Occipital lobe (tissue), 1 donor: ENCODE measurements at regions not wholly inside any gene's neighbourhood (a gene's known extent, or its start where the extent isn't known, plus 50 kb on each side); places are given as distances from the start of the nearest gene placed in this dataset.
"Not testable (repeated sequence)": the region's sequence is repeated elsewhere in the genome, so short reads cannot be mapped to it uniquely, and the experiment has no call there.

Source experiments
- DNase-seq: peaks from one replicate; lab custom pipeline; 2025; lab: John Stamatoyannopoulos, UW

- no peak for DNase-seq
These were observed 321.9 kb downstream of the ACTR3B start for GRCh38 chr7:153081496-153081895.

DNA sequence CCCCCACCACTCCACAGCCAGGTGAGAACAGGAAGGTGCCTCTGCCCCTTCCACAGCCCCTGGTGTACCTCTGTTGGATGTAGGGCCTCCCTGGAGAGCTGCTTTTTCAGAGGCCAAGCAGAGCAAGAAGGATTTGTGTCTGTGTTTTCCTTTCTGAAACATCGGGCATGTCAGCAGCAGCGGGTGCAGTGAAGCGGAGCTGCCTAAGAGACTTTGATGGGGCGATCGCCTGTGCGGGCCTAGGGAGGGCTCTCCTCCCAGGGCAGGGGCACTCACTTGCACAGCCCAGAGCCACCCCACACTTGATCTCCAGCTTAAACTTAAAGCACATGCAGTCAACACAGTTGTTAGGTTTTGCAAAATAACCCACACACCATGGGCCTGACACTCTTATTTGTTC, 324.7 kb downstream of the ACTR3B start:
- DNase-seq, result no peak

GRCh38 chr7:153087498-153087897, 327.9 kb downstream of the ACTR3B start:
- DNase-seq, result no peak

GRCh38 chr7:153088601-153089000, 329.0 kb downstream of the ACTR3B start:
- no peak for DNase-seq

DNA sequence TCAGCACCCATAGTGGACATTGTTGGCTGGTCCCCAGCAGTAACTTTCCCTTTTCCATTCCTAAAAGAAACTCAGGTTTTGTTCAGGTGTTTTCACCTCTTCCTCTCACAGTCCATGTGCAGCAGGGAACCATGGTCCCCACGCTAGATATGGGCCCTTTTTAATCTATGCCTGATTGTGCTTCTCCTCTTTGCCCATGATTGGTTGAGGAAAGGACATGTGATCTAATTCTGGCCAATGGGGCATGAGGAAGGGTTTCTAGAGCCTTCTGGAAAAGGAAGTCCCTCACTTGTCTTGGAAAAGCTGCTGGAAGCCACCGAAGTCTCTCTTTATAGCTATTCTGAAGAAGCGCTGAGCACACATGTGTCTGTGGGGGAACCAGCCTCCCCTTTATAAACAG, 330.7 kb downstream of the ACTR3B start:
- DNase-seq, result no peak

GRCh38 chr7:153090764-153091163, 331.2 kb downstream of the ACTR3B start:
- no peak for DNase-seq

DNA sequence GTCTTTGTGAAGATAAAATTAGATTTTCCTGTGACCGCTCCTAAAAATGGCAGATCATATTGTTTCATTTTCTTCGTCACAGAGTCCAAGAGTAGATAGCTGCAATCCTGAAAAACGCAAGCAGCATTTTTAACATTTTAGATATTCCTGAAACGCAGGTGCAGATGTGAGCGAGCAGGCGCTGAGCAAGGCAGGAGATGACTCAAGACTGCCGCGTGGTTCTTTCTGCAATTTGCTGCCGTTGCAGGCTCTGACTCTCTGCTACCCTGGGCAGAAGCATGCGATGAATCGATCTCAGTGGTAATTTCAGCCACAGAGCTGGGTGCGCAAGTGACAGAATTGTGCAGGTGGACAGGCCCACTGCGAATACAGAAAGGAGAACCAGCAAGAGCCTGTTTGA, 331.9 kb downstream of the ACTR3B start:
- DNase-seq, result no peak

DNA sequence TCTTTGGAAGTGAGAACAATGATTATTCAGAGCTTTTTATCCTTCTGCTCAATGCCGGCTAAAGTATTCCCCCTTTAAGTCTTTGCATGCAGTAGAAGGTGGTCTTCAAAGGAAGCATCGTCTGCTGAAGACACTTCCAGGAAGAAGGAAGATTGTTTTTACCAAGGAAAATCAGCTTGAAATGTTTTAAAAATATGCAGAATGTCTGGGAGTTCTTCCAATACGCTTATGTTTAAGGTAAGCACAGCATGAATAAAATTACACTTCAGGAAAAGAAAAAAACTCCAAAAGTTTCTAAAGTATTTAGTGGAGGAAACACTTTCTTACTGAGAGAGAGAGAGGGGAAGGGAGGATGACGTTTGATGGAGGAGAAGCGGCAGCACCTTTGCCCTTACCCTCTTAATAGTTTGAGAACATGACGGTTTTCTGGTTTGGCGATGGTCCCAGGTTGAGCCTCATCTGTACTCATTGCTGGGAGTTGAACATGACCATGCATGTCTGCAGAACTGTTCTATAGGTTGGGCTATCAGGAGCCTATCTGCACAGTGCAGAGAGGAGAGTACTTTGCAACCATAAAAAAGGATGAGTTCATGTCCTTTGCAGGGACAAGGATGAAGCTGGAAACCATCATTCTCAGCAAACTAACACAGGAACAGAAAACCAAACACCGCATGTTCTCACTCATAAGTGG, 338.1 kb downstream of the ACTR3B start:
- DNase-seq, result no peak

- no peak for DNase-seq
These were observed 339.7 kb downstream of the ACTR3B start for GRCh38 chr7:153099235-153099634.

DNA sequence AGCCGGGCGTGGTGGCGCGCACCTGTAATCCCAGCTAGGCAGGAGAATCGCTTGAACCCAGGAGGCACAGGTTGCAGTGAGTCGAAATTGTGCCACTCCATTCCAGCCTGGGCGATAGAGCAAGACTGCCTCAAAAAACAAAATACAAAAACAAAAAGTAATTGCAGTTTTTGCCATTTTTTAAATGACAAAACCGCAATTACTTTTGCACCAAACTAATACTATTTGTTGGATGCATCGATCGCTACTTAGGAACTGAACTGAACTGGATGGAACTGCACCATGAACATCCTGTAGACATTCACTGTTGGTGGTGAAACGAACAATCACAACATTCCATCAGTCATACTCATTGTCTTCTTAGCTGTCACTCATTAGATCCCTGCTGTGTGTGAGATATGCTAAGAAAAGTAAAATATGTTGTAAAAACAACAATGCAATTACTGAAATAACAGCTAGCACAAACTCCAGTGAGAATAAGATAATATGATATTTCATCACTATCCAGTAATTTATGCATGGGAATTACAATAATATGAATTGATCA, 341.2 kb downstream of the ACTR3B start:
- DNase-seq, result no peak

- DNase-seq, result no peak
These were observed 343.6 kb downstream of the ACTR3B start for GRCh38 chr7:153103202-153103601.

GRCh38 chr7:153107826-153108225, 348.3 kb downstream of the ACTR3B start:
- DNase-seq, result no peak

DNA sequence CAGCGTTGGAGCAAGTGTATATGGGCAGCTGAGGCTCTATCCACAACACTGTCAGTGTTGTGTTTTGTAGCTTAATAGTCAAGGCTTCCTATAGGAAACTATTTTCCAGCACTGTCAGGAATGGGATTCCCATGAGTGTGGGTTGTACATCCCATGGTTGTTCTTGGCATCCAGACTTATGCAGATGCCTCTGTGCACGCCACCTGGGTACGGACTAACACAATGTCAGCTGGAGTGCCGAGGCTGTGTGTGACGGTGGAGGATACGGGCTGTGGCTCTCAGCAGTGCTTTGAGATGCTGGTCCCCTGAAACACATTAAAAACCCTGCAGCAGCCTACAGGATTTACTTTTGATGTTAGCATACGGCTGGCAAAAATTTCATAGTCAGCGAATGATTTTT, 350.0 kb downstream of the ACTR3B start:
- no peak for DNase-seq

DNA sequence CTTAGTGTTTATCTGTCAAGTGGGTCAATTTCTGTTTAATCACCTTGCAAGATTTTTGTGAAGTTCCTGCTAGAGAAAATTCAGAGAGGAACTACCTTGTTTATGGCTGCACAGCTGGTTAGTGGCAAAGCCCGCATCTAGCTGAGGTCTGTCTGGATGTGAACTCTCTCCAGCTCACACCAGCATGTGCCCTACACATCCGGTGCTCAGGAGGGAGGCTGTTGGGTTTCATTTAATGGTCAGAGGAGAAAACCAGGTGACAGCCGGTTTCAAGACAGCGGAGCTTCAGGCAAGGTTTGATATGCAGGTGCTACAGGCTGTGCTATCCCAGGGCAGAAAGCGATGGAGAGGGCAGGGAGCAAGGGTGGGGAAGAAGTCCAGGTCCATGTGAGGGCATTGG, 351.1 kb downstream of the ACTR3B start:
- DNase-seq, result no peak

- not testable (repeated sequence) for DNase-seq
These were observed 362.7 kb downstream of the ACTR3B start for GRCh38 chr7:153122255-153122654.

- DNase-seq, result no peak
These were observed 370.5 kb downstream of the ACTR3B start for GRCh38 chr7:153130052-153130451.

DNA sequence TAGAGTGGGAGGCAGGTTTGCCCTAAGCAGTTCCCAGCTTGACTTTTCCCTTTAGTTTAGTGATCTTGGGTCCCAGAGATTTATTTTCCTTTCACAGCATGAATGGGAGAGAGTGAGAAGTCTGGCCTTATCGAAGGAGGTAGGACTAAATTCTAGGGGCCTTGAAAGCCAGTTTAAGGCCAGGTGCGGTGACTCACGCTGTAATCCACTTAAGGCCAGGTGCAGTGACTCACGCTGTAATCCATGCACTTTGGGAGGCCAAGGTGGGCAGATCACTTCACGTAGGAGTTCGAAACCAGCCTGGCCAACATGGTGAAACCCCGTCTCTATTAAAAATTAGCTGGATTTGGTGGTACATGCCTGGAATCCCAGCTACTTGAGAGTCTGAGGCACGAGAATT, 392.2 kb downstream of the ACTR3B start:
- no peak for DNase-seq

- DNase-seq, result no peak
These were observed 393.4 kb downstream of the ACTR3B start for GRCh38 chr7:153152801-153153422.

DNA sequence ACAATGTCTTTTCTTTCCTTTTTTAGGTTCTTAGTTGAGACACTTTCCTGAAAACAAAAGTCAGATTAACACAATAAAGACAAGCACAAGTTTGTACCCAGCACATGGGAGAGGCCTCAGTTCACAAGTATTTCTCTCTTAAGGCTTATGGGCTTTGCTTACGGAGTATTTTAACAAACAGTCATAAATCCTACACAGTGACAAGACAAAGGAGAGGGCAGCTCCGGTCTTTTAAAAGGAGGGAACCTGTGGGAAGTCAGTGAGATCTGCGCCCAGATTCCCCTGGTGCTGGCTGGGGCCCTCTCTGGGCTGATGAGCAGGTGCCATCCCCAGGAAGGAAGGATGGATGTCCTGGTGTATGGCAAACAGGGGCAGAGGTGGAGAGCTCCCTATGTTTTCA, 398.6 kb downstream of the ACTR3B start:
- DNase-seq, result no peak

DNA sequence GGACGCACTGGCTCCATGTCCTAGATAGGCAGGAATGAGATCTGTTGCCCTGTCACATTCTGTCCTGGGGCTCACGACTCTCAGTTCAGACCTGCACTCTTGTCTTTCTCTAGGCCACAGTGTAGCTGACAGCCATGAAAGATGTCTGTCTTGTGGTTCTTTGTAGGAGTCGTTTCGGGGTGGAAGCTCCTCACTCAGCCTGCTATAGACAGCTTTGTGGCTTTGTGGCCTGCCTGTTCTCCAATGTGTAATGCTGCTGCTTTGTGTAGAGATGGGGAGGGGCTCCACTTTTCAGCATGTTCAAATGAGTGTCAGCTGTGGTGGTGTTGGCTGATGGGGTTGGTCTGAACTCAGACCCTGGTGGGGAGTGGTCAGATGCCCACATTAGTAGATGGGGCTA, 410.7 kb downstream of the ACTR3B start:
- no peak for DNase-seq

DNA sequence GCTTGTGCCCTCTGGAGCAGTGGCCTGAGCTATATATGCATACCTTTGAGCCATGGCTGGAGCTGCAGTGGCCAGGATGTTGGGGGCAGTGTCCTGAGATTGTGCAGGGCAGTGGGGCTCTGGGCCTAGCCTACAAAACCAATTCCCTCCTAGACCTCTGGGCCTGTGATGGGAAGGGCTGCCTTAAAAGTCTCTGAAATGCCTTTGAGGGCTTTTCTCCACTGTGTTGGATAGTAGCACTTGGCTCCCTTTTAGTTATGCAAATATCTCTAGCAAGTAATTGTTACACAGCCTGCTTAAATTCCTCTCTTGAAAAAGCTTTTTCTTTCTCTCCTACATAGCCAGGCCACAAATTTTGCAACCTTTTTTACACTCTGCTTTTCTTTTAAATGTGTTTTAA, 426.4 kb downstream of the ACTR3B start:
- DNase-seq, result no peak

DNA sequence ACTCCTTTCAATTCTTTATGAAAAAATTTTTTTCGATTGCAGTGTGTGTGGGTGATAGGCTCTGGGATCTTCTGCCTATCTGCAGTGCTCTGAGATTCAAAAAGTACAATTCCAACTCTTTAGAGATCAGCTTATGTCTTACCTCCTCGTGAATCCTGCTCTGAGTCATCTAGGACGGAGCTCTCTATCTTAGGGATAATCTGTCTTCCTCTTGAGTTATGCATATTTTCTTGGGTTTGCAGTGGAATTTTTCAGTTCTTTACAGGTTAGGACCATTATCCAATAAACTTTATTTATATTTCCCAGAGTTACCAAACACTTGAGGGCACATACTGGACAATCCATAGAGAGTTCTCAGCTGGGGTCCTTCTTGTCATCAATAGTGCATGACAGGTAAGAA, 428.6 kb downstream of the ACTR3B start:
- DNase-seq, result no peak

DNA sequence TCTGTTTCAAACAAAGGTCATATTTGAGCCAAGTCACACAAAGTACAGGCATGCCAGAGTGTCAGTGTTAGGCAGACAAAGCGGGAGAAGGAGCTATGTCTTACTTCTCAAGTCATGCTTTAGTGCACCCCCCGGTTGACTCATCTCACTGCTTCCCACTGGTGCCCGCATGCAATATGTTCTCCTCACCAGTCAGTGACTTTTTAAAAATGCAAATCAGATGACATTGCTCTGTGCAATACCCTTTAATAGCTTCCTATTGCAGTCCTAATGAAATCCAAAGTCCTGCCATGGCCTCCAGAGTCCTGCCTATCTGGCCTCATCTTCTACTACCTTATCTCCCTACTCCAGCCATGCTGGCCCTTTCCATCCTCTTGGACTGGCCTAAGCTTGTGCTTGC, 429.1 kb downstream of the ACTR3B start:
- no peak for DNase-seq
